Nephron progenitor cell (in vitro differentiated cells): ENCODE measurements at regions not wholly inside any gene's neighbourhood (a gene's known extent, or its start where the extent isn't known, plus 50 kb on each side); places are given as distances from the start of the nearest gene placed in this dataset.
"Not testable (repeated sequence)": the region's sequence is repeated elsewhere in the genome, so short reads cannot be mapped to it uniquely, and the experiment has no call there.

ENCODE experiments used
- DNase-seq: peaks from one replicate; pipeline ENCODE4 v3.0.0; 2021
- H3K27ac Mint-ChIP-seq: 2 replicates; pipeline ENCODE4 v1.8.0; 2021; ENCODE audit warnings: mild to moderate bottlenecking, moderate library complexity, mixed read lengths
- H3K27me3 Mint-ChIP-seq: 2 replicates; pipeline ENCODE4 v1.8.0; 2021; ENCODE audit warnings: mild to moderate bottlenecking, low read depth, mixed read lengths; ENCODE audit not compliant: poor library complexity
- H3K36me3 Mint-ChIP-seq: 2 replicates; pipeline ENCODE4 v1.8.0; 2021; ENCODE audit warnings: low read depth, mixed read lengths
- H3K4me1 Mint-ChIP-seq: 2 replicates; pipeline ENCODE4 v1.8.0; 2021; ENCODE audit warnings: mixed read lengths
- H3K4me3 Mint-ChIP-seq: 2 replicates; pipeline ENCODE4 v1.8.0; 2021; ENCODE audit warnings: mild to moderate bottlenecking, moderate library complexity, mixed read lengths
- H3K9me3 Mint-ChIP-seq: 2 replicates; pipeline ENCODE4 v1.8.0; 2021; ENCODE audit warnings: mild to moderate bottlenecking, moderate library complexity, mixed read lengths
- CTCF ChIP-seq: fragments of 200-600 bp; sonication (generic); IDR thresholded peaks from 2 replicates; pipeline ENCODE4 v1.5.0; 2021; ENCODE audit warnings: antibody characterized with exemption

GRCh38 chr2:106332054-106332453, 136.2 kb downstream of the RGPD3 start:
- TF ChIP-seq CTCF, result no peak
- Mint-ChIP-seq H3K36me3 (peaks cover 6% of the 10 kb centered on the region), H3K4me1 (peaks cover 28% of the 10 kb centered on the region), H3K27ac (peak overlapping the region; percentile 1), H3K27me3 (no peaks in the 10 kb centered on the region), H3K9me3 (peaks cover 27% of the 10 kb centered on the region), H3K4me3 (no peak overlapping the region)
- DNase-seq, result no peak

- not testable (repeated sequence) for H3K36me3 Mint-ChIP-seq, H3K4me3 Mint-ChIP-seq, DNase-seq, H3K27ac Mint-ChIP-seq, H3K27me3 Mint-ChIP-seq
- peaks cover 28% of the 10 kb centered on the region for H3K4me1 Mint-ChIP-seq
- H3K9me3 Mint-ChIP-seq, result peaks cover 27% of the 10 kb centered on the region
These were observed 136.5 kb upstream of the UXS1 start for GRCh38 chr2:106330384-106331261.

- H3K4me3 Mint-ChIP-seq, result no peak overlapping the region
- H3K27ac Mint-ChIP-seq, result no peak overlapping the region
- peaks cover 13% of the 10 kb centered on the region for H3K9me3 Mint-ChIP-seq
- H3K4me1 Mint-ChIP-seq, result peaks cover 12% of the 10 kb centered on the region
- peaks cover 3% of the 10 kb centered on the region for H3K27me3 Mint-ChIP-seq
- no peak for TF ChIP-seq CTCF
- H3K36me3 Mint-ChIP-seq, result no peaks in the 10 kb centered on the region
- no peak for DNase-seq
These were observed 129.4 kb upstream of the UXS1 start for GRCh38 chr2:106323337-106324013.

- peaks cover 10% of the 10 kb centered on the region for H3K4me1 Mint-ChIP-seq
- H3K9me3 Mint-ChIP-seq, result peaks cover 13% of the 10 kb centered on the region
- no peak for TF ChIP-seq CTCF
- H3K27me3 Mint-ChIP-seq, result peaks cover 3% of the 10 kb centered on the region
- H3K27ac Mint-ChIP-seq, result no peak overlapping the region
- H3K36me3 Mint-ChIP-seq, result no peaks in the 10 kb centered on the region
- no peak overlapping the region for H3K4me3 Mint-ChIP-seq
- DNase-seq, result no peak
These were observed 128.2 kb upstream of the UXS1 start for GRCh38 chr2:106322281-106322680.

GRCh38 chr2:106320439-106320838, 126.3 kb upstream of the UXS1 start:
- H3K27me3 Mint-ChIP-seq, H3K36me3 Mint-ChIP-seq, H3K27ac Mint-ChIP-seq, H3K4me1 Mint-ChIP-seq, H3K4me3 Mint-ChIP-seq, DNase-seq: not testable (repeated sequence)
- H3K9me3 Mint-ChIP-seq, result peaks cover 13% of the 10 kb centered on the region

GRCh38 chr2:106316915-106317314, 122.8 kb upstream of the UXS1 start:
- peaks cover 13% of the 10 kb centered on the region for H3K9me3 Mint-ChIP-seq
- no peaks in the 10 kb centered on the region for H3K4me1 Mint-ChIP-seq
- TF ChIP-seq CTCF, result no peak
- no peak overlapping the region for H3K27ac Mint-ChIP-seq
- H3K4me3 Mint-ChIP-seq, result no peak overlapping the region
- no peak for DNase-seq
- H3K27me3 Mint-ChIP-seq, result peaks cover 9% of the 10 kb centered on the region
- H3K36me3 Mint-ChIP-seq, result no peaks in the 10 kb centered on the region
